GM12878 (cell line): ENCODE measurements at regions not wholly inside any gene's neighbourhood (a gene's known extent, or its start where the extent isn't known, plus 50 kb on each side); places are given as distances from the start of the nearest gene placed in this dataset.

Experiments used
- ATAC-seq: fragments of 200-7000 bp; cut with Tn5 transposase; 3 replicates; pipeline ENCODE4 v1.9.1; 2020; ENCODE audit warnings: mild to moderate bottlenecking, moderate library complexity
- BruUV-seq: library from RNA; stranded (reverse); fragments of 400-500 nt; replicated peaks from 2 replicates; lab custom pipeline; 2021; lab: Mats Ljungman, UMichigan
- CTCF ChIA-PET: fragments of 300-600 bp; sonication (Branson Sonifier 250); formaldehyde crosslinking; extraction: SDS; loops from one replicate; lab custom pipeline; 2021; ENCODE audit warnings: inconsistent platforms; lab: Yijun Ruan, JAX
- POLR2A ChIA-PET: fragments of 350-600 bp; formaldehyde crosslinking; extraction: SDS; loops from one replicate; lab custom pipeline; 2021; ENCODE audit warnings: inconsistent platforms; lab: Charles Lee
- RAD21 ChIA-PET: fragments of 300-600 bp; sonication (Branson Sonifier 250); formaldehyde crosslinking; loops from one replicate; lab custom pipeline; 2023; ENCODE audit warnings: antibody characterized with exemption; ENCODE audit not compliant: unreplicated experiment; lab: Charles Lee
- SMC1A ChIA-PET: fragments of 300-600 bp; sonication (Branson Sonifier 250); formaldehyde crosslinking; loops from one replicate; lab custom pipeline; 2023; ENCODE audit not compliant: unreplicated experiment, uncharacterized antibody; lab: Charles Lee
- DNase-seq: peaks from one replicate; pipeline ENCODE4 v3.0.0-alpha.2; 2011; ENCODE audit warnings: low read depth, low spot score
- FAIRE-seq: peaks from 3 replicates; lab custom pipeline; 2011; peaks lifted over from hg19 to GRCh38; lab: Jason Lieb, UNC
- H2AFZ ChIP-seq: 2 replicates; pipeline ENCODE4 v1.6.0; 2011; ENCODE audit warnings: low read depth, low read length, control low read depth; ENCODE audit not compliant: control insufficient read depth
- H3K27ac ChIP-seq: 2 replicates; pipeline ENCODE4 v1.5.1; 2011; ENCODE audit warnings: control low read depth; ENCODE audit not compliant: control insufficient read depth, insufficient read depth
- H3K27me3 ChIP-seq, 2 experiments: replicated peaks in 1 of 2; 2 replicates each; pipeline versions ENCODE4 v1.6.0 to v1.6.1; 2011; ENCODE audit warnings: low read length in 1 of 2; ENCODE audit not compliant: control insufficient read depth in 2 of 2, insufficient read depth in 2 of 2
- H3K36me3 ChIP-seq, 2 experiments: 2 replicates each; pipeline ENCODE4 v1.5.1; 2011; ENCODE audit warnings: low read length in 1 of 2; ENCODE audit not compliant: control insufficient read depth in 2 of 2, insufficient read depth in 2 of 2
- H3K4me1 ChIP-seq: 2 replicates; pipeline ENCODE4 v1.6.1; 2011; ENCODE audit warnings: mild to moderate bottlenecking, low read length, moderate library complexity, mixed read lengths; ENCODE audit not compliant: control insufficient read depth, insufficient read depth
- H3K4me2 ChIP-seq: 2 replicates; pipeline ENCODE4 v1.6.0; 2011; ENCODE audit warnings: control low read depth; ENCODE audit not compliant: control insufficient read depth, insufficient read depth
- H3K4me3 ChIP-seq: fragments of 200-600 bp; sonication (generic); 2 replicates; pipeline ENCODE4 v1.5.1; 2016
- H3K79me2 ChIP-seq: 2 replicates; pipeline ENCODE4 v1.6.0; 2011; ENCODE audit warnings: low read length; ENCODE audit not compliant: control insufficient read depth, insufficient read depth
- H3K9ac ChIP-seq: 2 replicates; pipeline ENCODE4 v1.8.0; 2011; ENCODE audit warnings: low read length, control low read depth, mixed read lengths; ENCODE audit not compliant: control insufficient read depth, insufficient read depth
- H3K9me3 ChIP-seq: replicated peaks from 3 replicates; pipeline ENCODE4 v1.5.1; 2011; ENCODE audit warnings: mild to moderate bottlenecking, low read length; ENCODE audit not compliant: control insufficient read depth, insufficient read depth
- H4K20me1 ChIP-seq: 2 replicates; pipeline ENCODE4 v1.6.0; 2011; ENCODE audit not compliant: control insufficient read depth, insufficient read depth
- EGR1 ChIP-seq, 2 experiments: IDR thresholded peaks; 1 replicate in 1 of 2; 2 replicates in 1 of 2; pipeline ENCODE4 v1.6.1; 2011 to 2012; ENCODE audit warnings: low read depth in 2 of 2, low read length in 2 of 2, borderline replicate concordance in 1 of 2, mild to moderate bottlenecking in 1 of 2, moderate library complexity in 1 of 2
- IKZF2 ChIP-seq, 2 experiments: fragments of 450-650 bp; IDR thresholded peaks; 2 replicates each; pipeline ENCODE4 v1.6.1; 2017; ENCODE audit warnings: mild to moderate bottlenecking in 2 of 2, moderate library complexity in 2 of 2
- KLF5 ChIP-seq: fragments of 450-650 bp; IDR thresholded peaks from 2 replicates; pipeline ENCODE4 v1.6.1; 2014; ENCODE audit warnings: mild to moderate bottlenecking; ENCODE audit not compliant: partially characterized antibody
- NFIC ChIP-seq: IDR thresholded peaks from 2 replicates; pipeline ENCODE4 v1.6.1; 2012; ENCODE audit warnings: low read depth, mild to moderate bottlenecking, inconsistent platforms, low read length, moderate library complexity
- RBBP5 ChIP-seq: fragments of 200-600 bp; sonication (generic); conservative IDR thresholded peaks from 2 replicates; pipeline ENCODE4 v1.6.1; 2016
- TCF12 ChIP-seq: IDR thresholded peaks from 2 replicates; pipeline ENCODE4 v1.6.1; 2011; ENCODE audit warnings: low read depth, mild to moderate bottlenecking, low read length
- ZSCAN29 ChIP-seq: fragments of 450-650 bp; IDR thresholded peaks from 2 replicates; pipeline ENCODE4 v1.6.1; 2017; ENCODE audit warnings: mild to moderate bottlenecking, moderate library complexity
- WGBS: methylation state at CpG from one replicate; pipeline ENCODE4 v1.1.6; 2016; ENCODE audit warnings: low lambda C conversion rate; ENCODE audit not compliant: insufficient replicate concordance, insufficient coverage; ENCODE audit errors: missing lambda C conversion rate; 5-methylcytosine and 5-hydroxymethylcytosine counted together
- in situ Hi-C: fragments of 300-500 bp; cut with MboI; formaldehyde crosslinking; loops from 9 replicates; pipeline ENCODE4 v1.14.3; 2018; ENCODE audit warnings: mixed read lengths
- intact Hi-C: fragments of 100-400 bp; cut with micrococcal nuclease; formaldehyde crosslinking; loops from one replicate; pipeline ENCODE4 v1.14.2; 2022; ENCODE audit not compliant: unreplicated experiment
- TF ChIP-seq, protein P1 (sequence below): fragments of 450-650 bp; IDR thresholded peaks from 2 replicates; pipeline ENCODE4 v1.6.1; 2014; ENCODE audit warnings: mild to moderate bottlenecking
- TF ChIP-seq, protein P2 (sequence below): fragments of 450-650 bp; IDR thresholded peaks from 2 replicates; pipeline ENCODE4 v1.6.1; 2016; ENCODE audit warnings: mild to moderate bottlenecking, moderate library complexity, borderline replicate concordance

DNA sequence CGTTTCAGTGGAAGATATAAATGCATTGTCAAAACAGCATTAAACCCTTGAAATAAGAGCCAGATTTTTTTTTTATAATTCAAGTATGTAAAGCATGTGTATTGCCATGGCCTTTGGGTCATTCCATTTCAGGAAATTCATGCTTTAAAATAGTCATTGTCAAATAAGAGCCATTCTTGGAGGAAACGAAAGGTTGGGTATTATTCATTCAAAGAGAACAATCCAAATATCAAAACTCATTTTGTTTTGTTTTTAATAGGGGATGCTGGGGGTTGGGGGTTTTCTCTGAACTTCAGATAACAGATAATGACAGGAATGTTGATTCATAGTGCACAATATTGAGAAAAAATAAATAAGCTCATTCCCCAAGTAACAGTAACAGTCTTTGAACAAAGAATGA, 174.4 kb upstream of the NUDT4 start:
- CTCF ChIA-PET = interaction anchor here (0.6 to 1.5 kb wide), 5 partner anchors 10 to 213 kb away, joined by 3 to 5 read pairs (median 4); no protein-coding TSS in a partner anchor
- no peak for DNase-seq
- no TSS peak for BruUV-seq

DNA sequence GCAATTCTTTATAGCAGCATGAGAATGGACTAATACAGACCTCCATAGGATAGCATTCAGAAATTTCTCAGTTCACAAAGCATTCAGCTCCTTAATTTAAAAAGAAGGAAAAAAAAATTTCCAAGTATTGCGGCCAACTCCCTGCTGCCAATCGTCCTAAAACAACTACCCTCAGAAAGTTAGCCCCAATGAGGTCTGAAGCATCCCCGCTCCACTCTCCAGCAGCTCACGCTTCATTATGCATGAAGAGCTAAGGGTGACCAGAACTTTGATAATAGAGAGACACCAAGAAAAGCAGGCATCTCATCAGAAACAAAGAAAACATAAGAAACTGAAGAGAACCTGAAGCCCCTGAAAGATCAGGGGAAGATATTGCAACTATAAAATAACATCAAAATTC, 172.8 kb upstream of the NUDT4 start:
- SMC1A ChIA-PET = no interaction called here
- no peak overlapping the region for H3K27ac ChIP-seq
- H3K4me1 ChIP-seq = peaks cover 10% of the 10 kb centered on the region
- WGBS = 95% methylated on average over 4 of the region's 4 CpGs
- DNase-seq = no peak
- ATAC-seq = no peak
- no peaks in the 10 kb centered on the region for H3K27me3 ChIP-seq
- no peaks in the 10 kb centered on the region for H3K9me3 ChIP-seq
- H3K9ac ChIP-seq = no peak overlapping the region
- BruUV-seq = no TSS peak
- H3K36me3 ChIP-seq = no peaks in the 10 kb centered on the region
- TF ChIP-seq TCF12 = no peak
- TF ChIP-seq RBBP5 = no peak
- TF ChIP-seq, protein P1, sequence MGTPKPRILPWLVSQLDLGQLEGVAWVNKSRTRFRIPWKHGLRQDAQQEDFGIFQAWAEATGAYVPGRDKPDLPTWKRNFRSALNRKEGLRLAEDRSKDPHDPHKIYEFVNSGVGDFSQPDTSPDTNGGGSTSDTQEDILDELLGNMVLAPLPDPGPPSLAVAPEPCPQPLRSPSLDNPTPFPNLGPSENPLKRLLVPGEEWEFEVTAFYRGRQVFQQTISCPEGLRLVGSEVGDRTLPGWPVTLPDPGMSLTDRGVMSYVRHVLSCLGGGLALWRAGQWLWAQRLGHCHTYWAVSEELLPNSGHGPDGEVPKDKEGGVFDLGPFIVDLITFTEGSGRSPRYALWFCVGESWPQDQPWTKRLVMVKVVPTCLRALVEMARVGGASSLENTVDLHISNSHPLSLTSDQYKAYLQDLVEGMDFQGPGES = no peak
- no peak for TF ChIP-seq IKZF2 (IDR thresholded peaks at IDR 0.05)
- TF ChIP-seq ZSCAN29 = no peak
- TF ChIP-seq, protein P2, sequence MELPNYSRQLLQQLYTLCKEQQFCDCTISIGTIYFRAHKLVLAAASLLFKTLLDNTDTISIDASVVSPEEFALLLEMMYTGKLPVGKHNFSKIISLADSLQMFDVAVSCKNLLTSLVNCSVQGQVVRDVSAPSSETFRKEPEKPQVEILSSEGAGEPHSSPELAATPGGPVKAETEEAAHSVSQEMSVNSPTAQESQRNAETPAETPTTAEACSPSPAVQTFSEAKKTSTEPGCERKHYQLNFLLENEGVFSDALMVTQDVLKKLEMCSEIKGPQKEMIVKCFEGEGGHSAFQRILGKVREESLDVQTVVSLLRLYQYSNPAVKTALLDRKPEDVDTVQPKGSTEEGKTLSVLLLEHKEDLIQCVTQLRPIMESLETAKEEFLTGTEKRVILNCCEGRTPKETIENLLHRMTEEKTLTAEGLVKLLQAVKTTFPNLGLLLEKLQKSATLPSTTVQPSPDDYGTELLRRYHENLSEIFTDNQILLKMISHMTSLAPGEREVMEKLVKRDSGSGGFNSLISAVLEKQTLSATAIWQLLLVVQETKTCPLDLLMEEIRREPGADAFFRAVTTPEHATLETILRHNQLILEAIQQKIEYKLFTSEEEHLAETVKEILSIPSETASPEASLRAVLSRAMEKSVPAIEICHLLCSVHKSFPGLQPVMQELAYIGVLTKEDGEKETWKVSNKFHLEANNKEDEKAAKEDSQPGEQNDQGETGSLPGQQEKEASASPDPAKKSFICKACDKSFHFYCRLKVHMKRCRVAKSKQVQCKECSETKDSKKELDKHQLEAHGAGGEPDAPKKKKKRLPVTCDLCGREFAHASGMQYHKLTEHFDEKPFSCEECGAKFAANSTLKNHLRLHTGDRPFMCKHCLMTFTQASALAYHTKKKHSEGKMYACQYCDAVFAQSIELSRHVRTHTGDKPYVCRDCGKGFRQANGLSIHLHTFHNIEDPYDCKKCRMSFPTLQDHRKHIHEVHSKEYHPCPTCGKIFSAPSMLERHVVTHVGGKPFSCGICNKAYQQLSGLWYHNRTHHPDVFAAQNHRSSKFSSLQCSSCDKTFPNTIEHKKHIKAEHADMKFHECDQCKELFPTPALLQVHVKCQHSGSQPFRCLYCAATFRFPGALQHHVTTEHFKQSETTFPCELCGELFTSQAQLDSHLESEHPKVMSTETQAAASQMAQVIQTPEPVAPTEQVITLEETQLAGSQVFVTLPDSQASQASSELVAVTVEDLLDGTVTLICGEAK = no peak
- no peak for TF ChIP-seq EGR1 (IDR thresholded peaks at IDR 0.05; ENCODE audit: borderline replicate concordance in 1 of 2, low read depth in 2 of 2, low read length in 2 of 2)
- no peaks in the 10 kb centered on the region for H4K20me1 ChIP-seq
- no peak for FAIRE-seq
- H3K4me2 ChIP-seq = no peak overlapping the region
- CTCF ChIA-PET = no interaction called here
- in situ Hi-C loops = no loop called here
- no peak overlapping the region for H3K4me3 ChIP-seq
- RAD21 ChIA-PET = interaction anchor here (1.5 to 1.6 kb wide), 2 partner anchors 14 to 37 kb away, joined by 3 to 5 read pairs; no protein-coding TSS in a partner anchor
- no peak overlapping the region for H2AFZ ChIP-seq
- no peaks in the 10 kb centered on the region for H3K79me2 ChIP-seq
- intact Hi-C loops = no loop called here
- POLR2A ChIA-PET = no interaction called here

More for the DNA sequence above, 174.4 kb upstream of the NUDT4 start:
- Histone ChIP-seq H3K4me1 (peaks cover 14% of the 10 kb centered on the region), H2AFZ (no peak overlapping the region), H3K9me3 (no peaks in the 10 kb centered on the region), H3K4me3 (no peak overlapping the region), H4K20me1 (no peaks in the 10 kb centered on the region), H3K27me3 (no peaks in the 10 kb centered on the region), H3K4me2 (no peak overlapping the region), H3K27ac (no peak overlapping the region), H3K9ac (no peak overlapping the region), H3K36me3 (no peaks in the 10 kb centered on the region), H3K79me2 (no peaks in the 10 kb centered on the region)
- ChIA-PET POLR2A (no interaction called here), SMC1A (interaction anchor here (1.0 to 1.8 kb wide), 3 partner anchors 13 to 48 kb away, joined by 3 to 6 read pairs (median 3); no protein-coding TSS in a partner anchor), RAD21 (interaction anchor here (1.6 kb wide), 1 partner anchor 12 kb away, joined by 3 read pairs; no protein-coding TSS in a partner anchor)
- ATAC-seq (no peak), FAIRE-seq (no peak)
- intact Hi-C loops = no loop called here
- WGBS = 51% methylated on average over 2 of the region's 2 CpGs
- in situ Hi-C loops = no loop called here
- TF ChIP-seq KLF5 = no peak
- 0 out of 2 replicates have a peak, but pooled peaks have one; percentile 22 for TF ChIP-seq NFIC
- TF ChIP-seq, all 136 proteins: peak for 1
